ENCODE measurements at regions not wholly inside any gene's neighbourhood (a gene's known extent, or its start where the extent isn't known, plus 50 kb on each side); places are given as distances from the start of the nearest gene placed in this dataset.

- Histone ChIP-seq H3K4me3 (ENCODE audit: insufficient read depth, low read length, poor library complexity, severe bottlenecking) (no peak overlapping the region), H3K36me3 (ENCODE audit: low read length) (no peaks in the 10 kb centered on the region), H3K27ac (ENCODE audit: low read depth, low read length) (no peak overlapping the region), H3K9me3 (ENCODE audit: insufficient read depth, low read length) (no peaks in the 10 kb centered on the region), H4K20me1 (ENCODE audit: low read depth, low read length) (no peaks in the 10 kb centered on the region), H3K9me2 (replicated peaks; ENCODE audit: insufficient read depth, low read length) (no peaks in the 10 kb centered on the region), H3K9ac (ENCODE audit: low read length) (no peak overlapping the region), H3K4me2 (ENCODE audit: low read depth, low read length, poor library complexity, severe bottlenecking) (no peak overlapping the region), H3K79me2 (ENCODE audit: insufficient read depth, low read length) (no peaks in the 10 kb centered on the region), H2AFZ (ENCODE audit: low read depth, low read length, severe bottlenecking) (no peak overlapping the region), H3K27me3 (ENCODE audit: low read length) (no peaks in the 10 kb centered on the region), H3F3A (ENCODE audit: insufficient read depth) (no peaks in the 10 kb centered on the region)
- no peak for TF ChIP-seq EZH2phosphoT487 (conservative IDR thresholded peaks at IDR 0.05; ENCODE audit: low read length)
- TF ChIP-seq, protein P1, sequence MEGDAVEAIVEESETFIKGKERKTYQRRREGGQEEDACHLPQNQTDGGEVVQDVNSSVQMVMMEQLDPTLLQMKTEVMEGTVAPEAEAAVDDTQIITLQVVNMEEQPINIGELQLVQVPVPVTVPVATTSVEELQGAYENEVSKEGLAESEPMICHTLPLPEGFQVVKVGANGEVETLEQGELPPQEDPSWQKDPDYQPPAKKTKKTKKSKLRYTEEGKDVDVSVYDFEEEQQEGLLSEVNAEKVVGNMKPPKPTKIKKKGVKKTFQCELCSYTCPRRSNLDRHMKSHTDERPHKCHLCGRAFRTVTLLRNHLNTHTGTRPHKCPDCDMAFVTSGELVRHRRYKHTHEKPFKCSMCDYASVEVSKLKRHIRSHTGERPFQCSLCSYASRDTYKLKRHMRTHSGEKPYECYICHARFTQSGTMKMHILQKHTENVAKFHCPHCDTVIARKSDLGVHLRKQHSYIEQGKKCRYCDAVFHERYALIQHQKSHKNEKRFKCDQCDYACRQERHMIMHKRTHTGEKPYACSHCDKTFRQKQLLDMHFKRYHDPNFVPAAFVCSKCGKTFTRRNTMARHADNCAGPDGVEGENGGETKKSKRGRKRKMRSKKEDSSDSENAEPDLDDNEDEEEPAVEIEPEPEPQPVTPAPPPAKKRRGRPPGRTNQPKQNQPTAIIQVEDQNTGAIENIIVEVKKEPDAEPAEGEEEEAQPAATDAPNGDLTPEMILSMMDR (IDR thresholded peaks at IDR 0.05; ENCODE audit: insufficient read depth, low read length, poor library complexity, severe bottlenecking) = no peak
Measured at GRCh38 chr3:66702126-66702525, 201.3 kb upstream of the LRIG1 start.

DNA sequence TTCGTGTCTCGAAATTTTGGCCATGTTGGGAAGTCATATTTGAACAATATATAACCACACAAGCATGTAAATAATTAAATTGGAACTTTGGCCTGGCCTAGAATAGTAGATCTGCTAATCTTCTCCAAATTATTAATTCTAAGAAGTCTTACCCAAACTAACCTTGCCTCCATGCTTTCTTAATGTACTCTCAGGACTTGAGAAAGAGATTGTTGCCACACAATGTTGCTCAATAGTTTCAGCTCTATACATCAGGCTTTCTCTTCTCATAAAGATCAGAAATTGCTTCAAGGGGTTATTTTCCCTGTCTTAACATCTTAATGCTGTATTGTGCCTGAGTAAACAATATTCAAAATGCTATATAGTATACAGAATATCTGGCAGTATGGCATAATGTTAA lies 202.7 kb upstream of the LRIG1 start:
- Histone ChIP-seq H3F3A (ENCODE audit: insufficient read depth) (no peaks in the 10 kb centered on the region), H3K27me3 (ENCODE audit: low read length) (no peaks in the 10 kb centered on the region), H3K9me3 (ENCODE audit: insufficient read depth, low read length) (no peaks in the 10 kb centered on the region), H3K36me3 (ENCODE audit: low read length) (no peaks in the 10 kb centered on the region), H3K9me2 (replicated peaks; ENCODE audit: insufficient read depth, low read length) (no peaks in the 10 kb centered on the region), H4K20me1 (ENCODE audit: low read depth, low read length) (no peaks in the 10 kb centered on the region), H3K9ac (ENCODE audit: low read length) (no peak overlapping the region), H2AFZ (ENCODE audit: low read depth, low read length, severe bottlenecking) (no peak overlapping the region), H3K4me3 (ENCODE audit: insufficient read depth, low read length, poor library complexity, severe bottlenecking) (no peak overlapping the region), H3K4me2 (ENCODE audit: low read depth, low read length, poor library complexity, severe bottlenecking) (no peak overlapping the region), H3K27ac (ENCODE audit: low read depth, low read length) (no peak overlapping the region), H3K79me2 (ENCODE audit: insufficient read depth, low read length) (no peaks in the 10 kb centered on the region)
- TF ChIP-seq, protein P1 (IDR thresholded peaks at IDR 0.05; ENCODE audit: insufficient read depth, low read length, poor library complexity, severe bottlenecking) = no peak
- no peak for TF ChIP-seq EZH2phosphoT487 (conservative IDR thresholded peaks at IDR 0.05; ENCODE audit: low read length)

- H3K9ac ChIP-seq (ENCODE audit: low read length) = no peak overlapping the region
- H3K9me2 ChIP-seq (replicated peaks; ENCODE audit: insufficient read depth, low read length) = no peaks in the 10 kb centered on the region
- no peaks in the 10 kb centered on the region for H3K79me2 ChIP-seq (ENCODE audit: insufficient read depth, low read length)
- H2AFZ ChIP-seq (ENCODE audit: low read depth, low read length, severe bottlenecking) = no peak overlapping the region
- no peak overlapping the region for H3K4me2 ChIP-seq (ENCODE audit: low read depth, low read length, poor library complexity, severe bottlenecking)
- H3K9me3 ChIP-seq (ENCODE audit: insufficient read depth, low read length) = no peaks in the 10 kb centered on the region
- H3F3A ChIP-seq (ENCODE audit: insufficient read depth) = no peaks in the 10 kb centered on the region
- no peaks in the 10 kb centered on the region for H4K20me1 ChIP-seq (ENCODE audit: low read depth, low read length)
- TF ChIP-seq, protein P1 (IDR thresholded peaks at IDR 0.05; ENCODE audit: insufficient read depth, low read length, poor library complexity, severe bottlenecking) = no peak
- TF ChIP-seq EZH2phosphoT487 (conservative IDR thresholded peaks at IDR 0.05; ENCODE audit: low read length) = no peak
- no peaks in the 10 kb centered on the region for H3K27me3 ChIP-seq (ENCODE audit: low read length)
- H3K4me3 ChIP-seq (ENCODE audit: insufficient read depth, low read length, poor library complexity, severe bottlenecking) = no peak overlapping the region
- H3K36me3 ChIP-seq (ENCODE audit: low read length) = no peaks in the 10 kb centered on the region
- no peak overlapping the region for H3K27ac ChIP-seq (ENCODE audit: low read depth, low read length)
Measured at GRCh38 chr3:66705076-66705475, 204.3 kb upstream of the LRIG1 start.

Measured in SU-DHL-6 (cell line).